ENCODE measurements at regions not wholly inside any gene's neighbourhood (a gene's known extent, or its start where the extent isn't known, plus 50 kb on each side); places are given as distances from the start of the nearest gene placed in this dataset.
A peak's percentile ranks its signal among the peaks of the same experiment; 100 is the strongest.

DNA sequence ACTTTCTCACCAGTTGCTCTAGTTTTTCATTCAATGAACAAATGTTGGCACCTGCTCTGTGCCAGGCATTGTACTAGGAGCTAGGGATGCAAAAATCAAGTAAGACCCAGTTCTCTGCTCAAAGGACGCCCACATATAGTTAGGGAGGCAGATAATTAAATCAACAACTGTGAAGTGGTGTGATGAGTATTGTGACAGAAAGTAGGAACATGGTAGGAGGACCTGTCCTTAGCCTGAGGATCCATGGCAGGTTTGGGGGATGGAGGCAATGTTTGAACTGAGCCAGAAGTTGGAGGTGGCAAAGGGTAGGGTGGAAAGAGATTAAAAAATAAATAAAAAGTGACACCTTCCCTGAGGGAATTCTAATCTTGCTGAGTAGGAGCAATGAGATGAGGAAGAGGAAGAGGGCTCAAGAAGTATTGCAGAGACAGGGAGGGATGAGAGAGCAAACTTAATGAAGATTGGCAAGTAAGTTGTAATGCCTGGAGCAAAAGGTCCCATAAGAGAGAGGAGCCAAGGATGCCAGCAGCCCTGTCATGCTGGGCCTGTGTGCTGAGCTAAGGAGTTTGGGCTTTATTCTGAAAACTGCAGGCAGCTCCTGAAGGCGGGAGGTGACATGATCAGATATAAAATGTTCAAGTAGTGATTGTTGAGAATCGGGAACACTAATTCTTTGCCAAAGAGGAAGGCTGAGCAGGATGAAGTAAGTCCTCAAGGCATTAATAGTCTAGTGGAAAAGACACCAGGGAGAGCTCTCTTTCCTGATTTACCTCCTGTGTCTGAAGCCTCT, 184.3 kb upstream of the PPP2R3A start:
- POLR2A ChIA-PET = no interaction called here
- TF ChIP-seq, protein P1, sequence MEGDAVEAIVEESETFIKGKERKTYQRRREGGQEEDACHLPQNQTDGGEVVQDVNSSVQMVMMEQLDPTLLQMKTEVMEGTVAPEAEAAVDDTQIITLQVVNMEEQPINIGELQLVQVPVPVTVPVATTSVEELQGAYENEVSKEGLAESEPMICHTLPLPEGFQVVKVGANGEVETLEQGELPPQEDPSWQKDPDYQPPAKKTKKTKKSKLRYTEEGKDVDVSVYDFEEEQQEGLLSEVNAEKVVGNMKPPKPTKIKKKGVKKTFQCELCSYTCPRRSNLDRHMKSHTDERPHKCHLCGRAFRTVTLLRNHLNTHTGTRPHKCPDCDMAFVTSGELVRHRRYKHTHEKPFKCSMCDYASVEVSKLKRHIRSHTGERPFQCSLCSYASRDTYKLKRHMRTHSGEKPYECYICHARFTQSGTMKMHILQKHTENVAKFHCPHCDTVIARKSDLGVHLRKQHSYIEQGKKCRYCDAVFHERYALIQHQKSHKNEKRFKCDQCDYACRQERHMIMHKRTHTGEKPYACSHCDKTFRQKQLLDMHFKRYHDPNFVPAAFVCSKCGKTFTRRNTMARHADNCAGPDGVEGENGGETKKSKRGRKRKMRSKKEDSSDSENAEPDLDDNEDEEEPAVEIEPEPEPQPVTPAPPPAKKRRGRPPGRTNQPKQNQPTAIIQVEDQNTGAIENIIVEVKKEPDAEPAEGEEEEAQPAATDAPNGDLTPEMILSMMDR (IDR thresholded peaks at IDR 0.05; ENCODE audit: control extremely low read depth, extremely low read depth, low read depth, missing control alignments) = no peak
- no peak for DNase-seq (ENCODE audit: extremely low spot score)
- CTCF ChIA-PET = interaction anchor here (1.1 kb wide), 1 partner anchor 9 kb away, joined by 3 read pairs; no protein-coding TSS in a partner anchor

DNA sequence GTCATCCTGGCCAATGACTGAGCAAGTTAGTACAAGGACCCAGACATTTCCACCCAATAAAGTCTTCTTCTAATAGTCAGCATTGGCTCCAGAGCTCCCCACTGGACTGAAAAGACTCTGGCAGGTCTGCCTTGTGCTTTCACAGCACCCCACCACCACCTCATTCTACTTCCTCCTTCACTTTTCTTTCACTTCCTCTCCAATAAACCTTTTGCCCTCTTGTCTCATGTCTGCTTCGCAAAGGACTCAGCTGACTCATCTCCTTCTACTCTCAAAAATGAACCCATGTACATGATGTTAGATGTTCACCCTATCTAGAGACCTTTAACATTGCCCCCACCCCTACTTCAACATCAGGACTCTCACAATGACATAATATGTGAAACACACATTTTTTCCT, 181.0 kb upstream of the PPP2R3A start:
- TF ChIP-seq, protein P1 (IDR thresholded peaks at IDR 0.05; ENCODE audit: control extremely low read depth, extremely low read depth, low read depth, missing control alignments) = no peak
- POLR2A ChIA-PET = no interaction called here
- DNase-seq (ENCODE audit: extremely low spot score) = peak; percentile 31
- CTCF ChIA-PET = interaction anchor here (0.7 kb wide), 1 partner anchor 10 kb away, joined by 3 read pairs; no protein-coding TSS in a partner anchor

DNA sequence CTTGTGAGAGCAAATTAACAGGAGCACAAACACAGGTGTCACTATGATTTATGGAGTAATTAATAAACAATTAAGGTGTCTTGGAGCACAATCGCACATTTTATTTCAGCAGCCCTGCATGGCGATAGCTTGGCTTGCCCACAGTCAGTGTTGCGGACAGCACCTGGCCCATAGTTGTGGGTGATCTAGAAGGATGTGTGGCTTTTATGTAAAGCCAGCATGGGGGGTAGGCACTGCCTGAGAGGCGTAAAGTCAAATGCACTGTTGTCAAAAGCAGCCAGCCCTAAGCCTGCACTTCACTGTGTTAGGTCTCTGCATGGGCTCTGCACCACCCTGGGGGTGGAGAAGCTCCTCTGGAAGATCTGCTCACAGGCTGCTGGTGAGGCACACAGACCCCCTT, 177.4 kb upstream of the PPP2R3A start:
- CTCF ChIA-PET = no interaction called here
- TF ChIP-seq, protein P1 (IDR thresholded peaks at IDR 0.05; ENCODE audit: control extremely low read depth, extremely low read depth, low read depth, missing control alignments) = no peak
- POLR2A ChIA-PET = no interaction called here
- no peak for DNase-seq (ENCODE audit: extremely low spot score)

DNA sequence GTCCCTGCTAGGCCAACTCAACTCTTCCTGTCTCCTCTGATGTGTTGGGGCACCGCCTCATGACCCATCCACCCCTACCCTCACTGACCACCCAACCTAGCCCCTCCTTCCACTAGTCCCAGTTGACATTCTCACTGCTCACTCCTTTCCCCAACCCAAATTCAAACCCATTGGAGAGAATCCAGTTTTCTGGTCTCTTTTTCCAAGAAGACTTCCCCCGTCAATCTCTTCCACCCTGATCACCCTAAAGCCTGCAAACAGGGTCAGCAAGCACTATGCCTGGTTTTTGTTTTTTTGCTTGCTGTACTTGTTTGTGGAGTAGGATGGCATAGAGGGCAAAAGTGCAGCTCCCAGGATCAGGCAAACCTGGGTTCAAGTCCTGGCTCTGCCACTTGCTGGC, 176.6 kb upstream of the PPP2R3A start:
- TF ChIP-seq, protein P1 (IDR thresholded peaks at IDR 0.05; ENCODE audit: control extremely low read depth, extremely low read depth, low read depth, missing control alignments) = no peak
- ChIA-PET POLR2A (no interaction called here), CTCF (interaction anchor here (0.7 kb wide), 1 partner anchor 677 kb away, joined by 3 read pairs; no protein-coding TSS in a partner anchor)
- no peak for DNase-seq (ENCODE audit: extremely low spot score)

DNA sequence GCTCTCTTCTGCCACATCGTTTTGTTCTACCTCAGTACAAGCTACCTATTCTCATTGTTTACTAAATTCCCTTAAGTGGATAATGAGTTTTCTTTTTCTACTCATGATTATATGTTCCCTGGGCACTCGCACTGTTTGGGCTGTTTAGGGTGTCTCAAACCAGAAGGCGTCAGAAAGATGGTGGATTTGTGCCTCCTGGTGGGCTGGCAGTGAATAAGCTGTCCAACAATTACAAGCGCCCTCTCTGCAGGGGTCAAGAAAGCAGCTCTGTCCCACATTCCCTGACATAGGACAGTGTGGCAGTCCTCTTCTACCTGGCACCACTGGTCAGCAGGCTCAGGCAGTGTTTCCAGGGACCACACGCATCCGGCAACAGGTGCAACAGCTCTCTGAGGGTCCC, 173.4 kb upstream of the PPP2R3A start:
- ChIA-PET CTCF (interaction anchor here (0.7 to 1.5 kb wide), 5 partner anchors 8 to 14 kb away, joined by 3 to 4 read pairs (median 3); no protein-coding TSS in a partner anchor), POLR2A (no interaction called here)
- TF ChIP-seq, protein P1 (IDR thresholded peaks at IDR 0.05; ENCODE audit: control extremely low read depth, extremely low read depth, low read depth, missing control alignments) = no peak
- no peak for DNase-seq (ENCODE audit: extremely low spot score)

DNA sequence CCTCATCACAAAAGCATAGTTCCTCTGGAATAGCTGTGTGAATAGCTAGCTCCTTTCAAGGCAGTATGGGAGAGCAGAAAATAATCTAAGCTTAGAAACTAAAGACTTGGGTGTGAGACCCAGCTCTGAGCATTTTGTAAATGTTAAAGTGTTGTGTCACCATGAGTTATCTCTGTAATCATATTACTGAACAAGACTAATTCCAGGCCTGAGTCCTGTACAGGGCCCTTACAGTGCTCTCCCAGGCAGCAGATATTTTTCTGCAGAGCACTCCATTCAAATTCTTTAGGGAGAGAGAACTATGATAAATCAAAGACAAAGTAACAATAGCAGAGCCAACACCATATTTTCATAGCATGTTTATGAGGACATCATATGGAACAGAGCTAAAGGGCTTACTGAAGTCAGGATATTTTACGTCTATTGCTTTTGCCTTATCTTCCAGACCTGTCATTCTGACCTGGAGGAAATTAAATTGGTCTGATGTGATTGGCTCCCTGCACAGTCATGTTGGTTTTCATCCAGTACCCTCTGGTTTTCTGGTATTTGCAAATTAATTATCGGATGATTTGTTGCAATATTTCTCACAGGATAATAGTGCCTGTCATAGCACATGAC, 172.6 kb upstream of the PPP2R3A start:
- ChIA-PET POLR2A (no interaction called here), CTCF (interaction anchor here (1.1 to 1.5 kb wide), 4 partner anchors 9 to 15 kb away, joined by 3 to 4 read pairs (median 3); no protein-coding TSS in a partner anchor)
- no peak for DNase-seq (ENCODE audit: extremely low spot score)
- TF ChIP-seq, protein P1 (IDR thresholded peaks at IDR 0.05; ENCODE audit: control extremely low read depth, extremely low read depth, low read depth, missing control alignments) = no peak
